ENCODE measurements at regions not wholly inside any gene's neighbourhood (a gene's known extent, or its start where the extent isn't known, plus 50 kb on each side); places are given as distances from the start of the nearest gene placed in this dataset.

GRCh38 chr10:78781251-78781913 is 287.4 kb upstream of the ZMIZ1 start:
- TF ChIP-seq CEBPB (IDR thresholded peaks at IDR 0.05): no peak
- TF ChIP-seq ZBTB7A (IDR thresholded peaks at IDR 0.05; ENCODE audit: low read depth): no peak
- TF ChIP-seq EGR1 (IDR thresholded peaks at IDR 0.05): no peak
- no peak for TF ChIP-seq YY1 (IDR thresholded peaks at IDR 0.05; ENCODE audit: low read depth)
- TF ChIP-seq TCF12 (IDR thresholded peaks at IDR 0.05; ENCODE audit: low read depth): no peak
- no peak for TF ChIP-seq NFIC (IDR thresholded peaks at IDR 0.05)
- TF ChIP-seq REST (IDR thresholded peaks at IDR 0.05; ENCODE audit: low read depth): no peak
- TF ChIP-seq EP300 (IDR thresholded peaks at IDR 0.05; ENCODE audit: borderline replicate concordance): no peak
- TF ChIP-seq FOXM1 (IDR thresholded peaks at IDR 0.05; ENCODE audit: borderline replicate concordance, low read depth): no peak
- TF ChIP-seq MAX (IDR thresholded peaks at IDR 0.05): no peak
- TF ChIP-seq CREB1 (IDR thresholded peaks at IDR 0.05; ENCODE audit: low read depth): no peak
- no peak for TF ChIP-seq TAF1 (IDR thresholded peaks at IDR 0.05; ENCODE audit: low read depth)
- TF ChIP-seq USF1 (IDR thresholded peaks at IDR 0.05): no peak
- TF ChIP-seq RAD21 (IDR thresholded peaks at IDR 0.05; ENCODE audit: low read depth): no peak

- TF ChIP-seq EP300 (IDR thresholded peaks at IDR 0.05; ENCODE audit: borderline replicate concordance) (no peak), NFIC (IDR thresholded peaks at IDR 0.05) (no peak), CEBPB (IDR thresholded peaks at IDR 0.05) (no peak), RAD21 (IDR thresholded peaks at IDR 0.05; ENCODE audit: low read depth) (no peak)
These were observed 286.8 kb upstream of the ZMIZ1 start for GRCh38 chr10:78781991-78782390.

- TF ChIP-seq TEAD4 (IDR thresholded peaks at IDR 0.05) (no peak), CREB1 (IDR thresholded peaks at IDR 0.05; ENCODE audit: low read depth) (no peak), USF1 (IDR thresholded peaks at IDR 0.05) (no peak), ZBTB7A (IDR thresholded peaks at IDR 0.05; ENCODE audit: low read depth) (no peak), YY1 (IDR thresholded peaks at IDR 0.05; ENCODE audit: low read depth) (no peak), CEBPB (IDR thresholded peaks at IDR 0.05) (no peak), REST (IDR thresholded peaks at IDR 0.05; ENCODE audit: low read depth) (no peak), TCF12 (IDR thresholded peaks at IDR 0.05; ENCODE audit: low read depth) (no peak), FOXM1 (IDR thresholded peaks at IDR 0.05; ENCODE audit: borderline replicate concordance, low read depth) (no peak), MAX (IDR thresholded peaks at IDR 0.05) (no peak), RAD21 (IDR thresholded peaks at IDR 0.05; ENCODE audit: low read depth) (no peak), TAF1 (IDR thresholded peaks at IDR 0.05; ENCODE audit: low read depth) (no peak), NFIC (IDR thresholded peaks at IDR 0.05) (no peak), EP300 (IDR thresholded peaks at IDR 0.05; ENCODE audit: borderline replicate concordance) (no peak), EGR1 (IDR thresholded peaks at IDR 0.05) (no peak)
These were observed 286.3 kb upstream of the ZMIZ1 start for GRCh38 chr10:78782441-78782840.

- no peak for TF ChIP-seq ZBTB7A (IDR thresholded peaks at IDR 0.05; ENCODE audit: low read depth)
- no peak for TF ChIP-seq FOXM1 (IDR thresholded peaks at IDR 0.05; ENCODE audit: borderline replicate concordance, low read depth)
- no peak for TF ChIP-seq CEBPB (IDR thresholded peaks at IDR 0.05)
- TF ChIP-seq CREB1 (IDR thresholded peaks at IDR 0.05; ENCODE audit: low read depth): no peak
- no peak for TF ChIP-seq TCF12 (IDR thresholded peaks at IDR 0.05; ENCODE audit: low read depth)
- no peak for TF ChIP-seq TAF1 (IDR thresholded peaks at IDR 0.05; ENCODE audit: low read depth)
- TF ChIP-seq MAX (IDR thresholded peaks at IDR 0.05): no peak
- TF ChIP-seq USF1 (IDR thresholded peaks at IDR 0.05): no peak
- TF ChIP-seq EGR1 (IDR thresholded peaks at IDR 0.05): no peak
- no peak for TF ChIP-seq REST (IDR thresholded peaks at IDR 0.05; ENCODE audit: low read depth)
- TF ChIP-seq NFIC (IDR thresholded peaks at IDR 0.05): no peak
- no peak for TF ChIP-seq YY1 (IDR thresholded peaks at IDR 0.05; ENCODE audit: low read depth)
- no peak for TF ChIP-seq EP300 (IDR thresholded peaks at IDR 0.05; ENCODE audit: borderline replicate concordance)
- TF ChIP-seq RAD21 (IDR thresholded peaks at IDR 0.05; ENCODE audit: low read depth): no peak
These were observed 285.0 kb upstream of the ZMIZ1 start for GRCh38 chr10:78783753-78784152.

Data from Ishikawa (cell line).